ENCODE measurements at regions not wholly inside any gene's neighbourhood (a gene's known extent, or its start where the extent isn't known, plus 50 kb on each side); places are given as distances from the start of the nearest gene placed in this dataset.

- 87% methylated on average over 3 of the region's 3 CpGs; no CpG with 5 or more reads in 1 of the 2 experiments for WGBS, 2 experiments (ENCODE audit: extremely low coverage in 1 of 2, insufficient coverage in 1 of 2, insufficient read length in 1 of 2, insufficient replicate concordance in 2 of 2, low coverage in 1 of 2, low lambda C conversion rate in 2 of 2, missing lambda C conversion rate in 1 of 2)
- H3K79me2 ChIP-seq (ENCODE audit: control insufficient read depth in 1 of 2, insufficient read depth in 2 of 2, low read length in 2 of 2): no peaks in the 10 kb centered on the region
- H3K23me2 ChIP-seq (ENCODE audit: low read depth, low read length): no peaks in the 10 kb centered on the region
- no peak overlapping the region for H3K14ac ChIP-seq (ENCODE audit: insufficient read length)
- no peak overlapping the region for H3K4me3 ChIP-seq (ENCODE audit: extremely low read depth in 1 of 4, insufficient read depth in 2 of 4, low read depth in 3 of 4, low read length in 4 of 4)
- peaks cover 0 to 2% (median 0%) of the 10 kb centered on the region in 4 experiments; a peak in 1 of 7 replicates for H3K4me1 ChIP-seq (replicated peaks in 1 of 4; ENCODE audit: control insufficient read depth in 3 of 4, insufficient read depth in 4 of 4, low read length in 3 of 4)
- TF ChIP-seq SP1 (IDR thresholded peaks at IDR 0.05; ENCODE audit: low read depth, low read length): no peak
- no peak for TF ChIP-seq MAFK (IDR thresholded peaks at IDR 0.05; ENCODE audit: low read depth, low read length)
- no peak for TF ChIP-seq YY1 (IDR thresholded peaks at IDR 0.05; ENCODE audit: low read depth, low read length)
- no peak for TF ChIP-seq CTBP2 (IDR thresholded peaks at IDR 0.05; ENCODE audit: borderline replicate concordance, insufficient read depth, insufficient read length, low read length)
- no peak for TF ChIP-seq POLR2AphosphoS5 (IDR thresholded peaks at IDR 0.05; ENCODE audit: low read depth, low read length)
- no peak for TF ChIP-seq NANOG (IDR thresholded peaks at IDR 0.05; ENCODE audit: insufficient read depth, low read depth, low read length, poor library complexity, severe bottlenecking)
- no peak for TF ChIP-seq CHD2 (IDR thresholded peaks at IDR 0.05; ENCODE audit: low read length)
- no peak for TF ChIP-seq RXRA (IDR thresholded peaks at IDR 0.05; ENCODE audit: insufficient read depth, low read depth, low read length)
- TF ChIP-seq CEBPB (IDR thresholded peaks at IDR 0.05; ENCODE audit: low read depth, low read length): no peak
- TF ChIP-seq SIX5 (IDR thresholded peaks at IDR 0.05; ENCODE audit: low read depth, low read length): no peak
- TF ChIP-seq POU5F1 (IDR thresholded peaks at IDR 0.05; ENCODE audit: low read depth, low read length): no peak
- TF ChIP-seq HDAC2 (IDR thresholded peaks at IDR 0.05; ENCODE audit: borderline replicate concordance in 1 of 2, low read depth in 2 of 2, low read length in 2 of 2): no peak
- TF ChIP-seq, protein P1, sequence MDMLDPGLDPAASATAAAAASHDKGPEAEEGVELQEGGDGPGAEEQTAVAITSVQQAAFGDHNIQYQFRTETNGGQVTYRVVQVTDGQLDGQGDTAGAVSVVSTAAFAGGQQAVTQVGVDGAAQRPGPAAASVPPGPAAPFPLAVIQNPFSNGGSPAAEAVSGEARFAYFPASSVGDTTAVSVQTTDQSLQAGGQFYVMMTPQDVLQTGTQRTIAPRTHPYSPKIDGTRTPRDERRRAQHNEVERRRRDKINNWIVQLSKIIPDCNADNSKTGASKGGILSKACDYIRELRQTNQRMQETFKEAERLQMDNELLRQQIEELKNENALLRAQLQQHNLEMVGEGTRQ (IDR thresholded peaks at IDR 0.05; ENCODE audit: low read length): no peak
- no peak for TF ChIP-seq KDM4A (IDR thresholded peaks at IDR 0.05; ENCODE audit: low read depth, low read length, severe bottlenecking)
- CTCF ChIA-PET (ENCODE audit: partially characterized antibody): interaction anchor here (1.2 kb wide), 2 partner anchors 27 to 30 kb away, joined by 3 read pairs; no protein-coding TSS in a partner anchor
- no peak overlapping the region for H2AFZ ChIP-seq (ENCODE audit: low read length)
- H4K5ac ChIP-seq (ENCODE audit: insufficient read length, low read depth, low read length): no peak overlapping the region
- no peak overlapping the region for H2BK20ac ChIP-seq (ENCODE audit: low read length)
- H4K8ac ChIP-seq (ENCODE audit: extremely low read depth, insufficient read depth, low read length): no peak overlapping the region
- no peak overlapping the region for H3K56ac ChIP-seq (replicated peaks; ENCODE audit: insufficient read length, low read depth, low read length)
- FAIRE-seq (no peak), DNase-seq (ENCODE audit: low read depth in 1 of 2, low spot score in 2 of 2) (no peak)
- no peak overlapping the region for H3K4me2 ChIP-seq (ENCODE audit: insufficient read depth in 1 of 2, low read depth in 2 of 2, low read length in 2 of 2)
- no peak overlapping the region for H2BK120ac ChIP-seq (replicated peaks; ENCODE audit: low read depth, low read length)
- H3K9me3 ChIP-seq (ENCODE audit: insufficient read depth in 2 of 2, low read depth in 1 of 2, low read length in 1 of 2): peaks cover 0 to 5% of the 10 kb centered on the region in 2 experiments; a peak in 1 of 4 replicates
- no peaks in the 10 kb centered on the region for H4K20me1 ChIP-seq (replicated peaks in 1 of 2; ENCODE audit: control insufficient read depth in 1 of 2, insufficient read depth in 2 of 2, low read length in 2 of 2)
- H2BK5ac ChIP-seq (ENCODE audit: low read depth, low read length): no peak overlapping the region
- H3K79me1 ChIP-seq (ENCODE audit: low read depth, low read length): no peaks in the 10 kb centered on the region
- no peak overlapping the region for H3K4ac ChIP-seq (replicated peaks; ENCODE audit: insufficient read length, low read depth, low read length)
- H2AK5ac ChIP-seq (ENCODE audit: low read depth, low read length): no peak overlapping the region
- POLR2A ChIA-PET (ENCODE audit: partially characterized antibody): no interaction called here
- H3K36me3 ChIP-seq (ENCODE audit: control insufficient read depth in 2 of 4, insufficient read depth in 4 of 4, low read length in 3 of 4): no peaks in the 10 kb centered on the region
- no peak overlapping the region for H3K18ac ChIP-seq (ENCODE audit: extremely low read depth, low read length)
- H3K27ac ChIP-seq (ENCODE audit: low read depth, low read length): no peak overlapping the region
- H3K23ac ChIP-seq (ENCODE audit: insufficient read length): no peak overlapping the region
- no peak overlapping the region for H2BK15ac ChIP-seq (ENCODE audit: low read length)
- no peak overlapping the region for H2BK12ac ChIP-seq (ENCODE audit: low read depth, low read length)
- H3K27me3 ChIP-seq (replicated peaks in 1 of 4; ENCODE audit: control insufficient read depth in 3 of 4, extremely low read depth in 1 of 4, insufficient read depth in 3 of 4, low read length in 3 of 4): no peaks in the 10 kb centered on the region
- H4K91ac ChIP-seq (replicated peaks; ENCODE audit: insufficient read length, low read length): no peak overlapping the region
- H3K9ac ChIP-seq (replicated peaks in 1 of 4; ENCODE audit: extremely low read depth in 1 of 4, low read depth in 3 of 4, low read length in 3 of 4): no peak overlapping the region
Observed at GRCh38 chr15:70328679-70329115, 231.0 kb upstream of the TLE3 start.

Measured in H1 (cell line).